ENCODE measurements at regions not wholly inside any gene's neighbourhood (a gene's known extent, or its start where the extent isn't known, plus 50 kb on each side); places are given as distances from the start of the nearest gene placed in this dataset.
"Not testable (repeated sequence)": the region's sequence is repeated elsewhere in the genome, so short reads cannot be mapped to it uniquely, and the experiment has no call there.

DNA sequence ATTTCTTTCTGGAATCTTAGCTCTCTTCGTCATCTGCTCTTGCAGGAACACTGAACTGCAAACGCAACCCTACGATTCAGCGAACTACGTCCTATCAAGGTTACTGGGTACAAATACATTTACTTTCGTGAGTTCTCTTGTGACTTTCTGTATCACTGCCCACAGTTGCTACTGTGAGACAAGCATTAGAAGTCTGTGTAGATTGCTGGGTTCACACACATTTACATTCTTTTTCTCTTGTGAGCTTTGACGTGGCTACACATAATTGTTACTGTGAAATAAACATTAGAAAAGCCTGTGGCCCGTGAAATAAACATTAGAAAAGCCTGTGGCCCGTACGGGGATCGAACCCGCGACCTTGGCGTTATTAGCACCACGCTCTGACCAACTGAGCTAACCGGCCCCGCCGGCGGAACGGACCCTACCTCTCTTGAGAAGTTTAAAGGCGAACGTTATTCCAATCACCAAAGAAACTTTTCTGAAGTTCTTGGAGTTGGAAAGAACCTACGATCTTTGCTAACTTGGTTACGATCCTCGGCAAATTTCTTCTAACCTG, 61.2 kb upstream of the ZNF322 start:
- TF ChIP-seq TAF1, POLR2A (IDR thresholded peaks at IDR 0.05; ENCODE audit: low read depth, low read length): not testable (repeated sequence)

Measured in GM12891 (cell line).